ENCODE measurements at regions not wholly inside any gene's neighbourhood (a gene's known extent, or its start where the extent isn't known, plus 50 kb on each side); places are given as distances from the start of the nearest gene placed in this dataset.

DNA sequence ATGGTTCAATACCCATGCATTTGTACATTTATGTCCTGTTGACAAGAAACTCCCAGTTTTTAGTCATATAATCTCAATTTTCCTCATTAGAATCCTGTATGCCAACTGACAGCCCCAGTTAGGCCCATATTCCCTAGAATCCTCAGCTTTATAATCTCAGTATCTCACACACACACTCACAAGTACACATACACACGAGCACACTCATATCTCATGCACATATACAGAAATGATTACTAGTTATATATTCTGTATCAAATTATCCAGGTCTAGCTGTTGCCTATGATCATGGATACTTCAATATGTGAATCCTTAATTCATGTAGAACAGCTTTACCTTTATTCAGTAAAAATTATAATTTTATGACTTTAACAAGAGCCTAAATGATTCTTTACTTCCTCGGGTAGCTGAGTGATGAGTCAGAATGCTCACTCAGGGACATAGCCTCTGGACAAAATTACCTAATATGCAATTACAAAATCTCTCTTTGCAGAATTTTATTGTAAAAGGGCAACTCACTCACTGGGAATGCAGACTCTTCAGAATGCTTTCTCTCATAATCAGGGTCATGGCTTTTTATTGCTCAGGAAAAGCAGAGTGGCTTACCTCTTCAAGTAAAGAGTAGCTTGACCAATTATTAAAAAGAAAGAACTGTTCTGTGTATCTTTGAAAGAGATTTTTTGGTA lies 193.6 kb upstream of the PIK3C3 start:
- DNase-seq (ENCODE audit: low read depth), result peak; percentile 73
- no peak overlapping the region for H3K4me3 ChIP-seq (ENCODE audit: low read depth, low read length)

DNA sequence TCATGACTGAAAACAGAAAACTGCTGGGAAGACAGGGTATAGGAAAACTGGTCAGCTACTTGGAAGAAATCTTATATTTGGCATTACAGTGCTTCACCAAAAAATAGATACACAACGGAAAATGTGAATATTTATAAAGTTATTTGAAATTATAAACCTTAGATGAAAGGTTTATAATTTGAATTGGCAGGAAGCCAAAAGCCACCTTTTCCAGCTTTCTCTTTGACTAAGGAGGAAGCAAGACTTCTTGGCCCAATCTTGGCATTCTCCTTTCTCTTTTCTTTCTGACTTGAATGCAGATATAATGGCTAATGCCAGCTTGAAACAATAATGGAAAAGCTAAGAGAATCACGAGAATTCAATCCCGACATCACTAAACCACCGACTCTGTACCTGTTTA lies 196.5 kb upstream of the PIK3C3 start:
- H3K4me3 ChIP-seq (ENCODE audit: low read depth, low read length), result no peak overlapping the region
- no peak for DNase-seq (ENCODE audit: low read depth)

DNA sequence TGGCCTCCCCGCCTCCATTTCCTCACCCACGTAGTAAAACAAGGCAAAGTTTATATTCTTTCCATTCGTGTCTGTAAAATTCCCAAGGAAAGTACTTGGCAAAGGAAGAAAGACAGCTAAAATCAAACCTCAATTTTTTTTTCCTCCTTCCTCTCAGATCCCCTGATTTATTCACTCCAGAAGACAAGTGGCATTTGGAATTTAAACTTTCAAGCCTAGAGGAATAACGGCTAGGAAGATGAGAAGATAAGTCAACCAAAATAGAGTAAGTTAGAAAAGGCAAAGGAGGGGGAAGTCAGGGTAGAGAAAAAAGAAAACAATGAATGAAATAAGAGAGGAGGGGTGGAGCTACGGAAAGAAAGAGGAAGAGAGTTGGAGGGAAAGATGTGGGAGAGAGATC lies 198.9 kb upstream of the PIK3C3 start:
- no peak for DNase-seq (ENCODE audit: low read depth)
- no peak overlapping the region for H3K4me3 ChIP-seq (ENCODE audit: low read depth, low read length)

- no peak for DNase-seq (ENCODE audit: low read depth)
Observed at GRCh38 chr18:41754332-41754731, 200.7 kb upstream of the PIK3C3 start.

GRCh38 chr18:41753826-41754225 lies 201.2 kb upstream of the PIK3C3 start:
- DNase-seq (ENCODE audit: low read depth), result no peak
- no peak overlapping the region for H3K4me3 ChIP-seq (ENCODE audit: low read depth, low read length)

More at GRCh38 chr18:41754332-41754731, 200.7 kb upstream of the PIK3C3 start:
- H3K4me3 ChIP-seq (ENCODE audit: low read depth, low read length), result no peak overlapping the region

GRCh38 chr18:41752826-41753225 lies 202.2 kb upstream of the PIK3C3 start:
- DNase-seq (ENCODE audit: low read depth), result no peak
- H3K4me3 ChIP-seq (ENCODE audit: low read depth, low read length), result no peak overlapping the region

GRCh38 chr18:41751652-41752051 lies 203.4 kb upstream of the PIK3C3 start:
- H3K4me3 ChIP-seq (ENCODE audit: low read depth, low read length), result no peak overlapping the region
- DNase-seq (ENCODE audit: low read depth), result no peak

GRCh38 chr18:41751161-41751560 lies 203.9 kb upstream of the PIK3C3 start:
- no peak overlapping the region for H3K4me3 ChIP-seq (ENCODE audit: low read depth, low read length)
- DNase-seq (ENCODE audit: low read depth), result no peak

DNA sequence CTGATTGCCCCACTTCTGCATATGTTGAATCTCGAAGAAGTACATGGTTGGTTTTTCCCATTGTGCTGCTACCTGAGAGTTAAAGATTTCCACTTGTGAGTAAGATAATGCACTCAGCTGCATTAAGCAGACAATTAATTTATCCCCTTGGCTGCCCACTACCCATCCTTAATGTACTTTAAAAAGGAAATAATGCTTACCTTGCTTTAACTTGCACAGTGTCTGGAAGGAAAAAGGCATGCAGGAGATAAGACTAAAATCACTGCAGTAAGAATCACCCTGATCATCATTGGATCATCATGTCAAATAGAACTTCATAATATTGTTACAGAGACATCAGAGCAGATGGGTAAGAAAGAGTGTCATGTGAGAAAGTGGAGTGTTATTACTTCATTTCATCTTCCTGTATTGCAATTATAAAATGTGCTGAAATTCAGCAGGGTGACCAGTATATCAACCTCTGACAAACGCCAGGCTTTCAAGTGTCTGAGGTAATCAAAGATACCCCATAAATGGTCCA lies 207.3 kb upstream of the PIK3C3 start:
- no peak overlapping the region for H3K4me3 ChIP-seq (ENCODE audit: low read depth, low read length)

GRCh38 chr18:41745166-41746049 lies 209.6 kb upstream of the PIK3C3 start:
- no peak overlapping the region for H3K4me3 ChIP-seq (ENCODE audit: low read depth, low read length)
- DNase-seq (ENCODE audit: low read depth), result peak; percentile 16

More for the DNA sequence above, 207.3 kb upstream of the PIK3C3 start:
- DNase-seq (ENCODE audit: low read depth), result no peak

- no peak overlapping the region for H3K4me3 ChIP-seq (ENCODE audit: low read depth, low read length)
- no peak for DNase-seq (ENCODE audit: low read depth)
Observed at GRCh38 chr18:41744421-41745030, 210.5 kb upstream of the PIK3C3 start.

- DNase-seq (ENCODE audit: low read depth), result no peak
- H3K4me3 ChIP-seq (ENCODE audit: low read depth, low read length), result no peak overlapping the region
Observed at GRCh38 chr18:41737218-41737617, 217.8 kb upstream of the PIK3C3 start.

DNA sequence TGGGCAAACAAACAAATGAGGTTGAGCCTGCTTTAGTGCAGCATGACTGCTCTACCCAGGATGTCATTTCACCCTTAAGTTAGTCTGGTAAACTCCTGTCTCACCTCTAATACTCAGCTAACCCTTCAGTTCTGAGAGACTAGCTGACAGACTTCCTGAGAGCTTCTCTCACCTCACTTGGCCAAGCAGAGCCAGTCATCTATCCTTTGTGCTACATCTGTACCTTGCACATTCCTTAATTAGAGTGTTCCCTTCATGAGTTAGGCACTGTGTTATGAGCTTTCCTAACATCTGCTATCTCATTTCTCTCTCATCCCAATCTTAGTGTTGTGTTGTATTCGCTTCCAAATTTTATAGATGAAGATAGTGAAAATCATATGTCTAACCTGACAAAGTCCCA lies 220.1 kb upstream of the PIK3C3 start:
- no peak for DNase-seq (ENCODE audit: low read depth)
- no peak overlapping the region for H3K4me3 ChIP-seq (ENCODE audit: low read depth, low read length)

GRCh38 chr18:41732356-41732755 lies 222.7 kb upstream of the PIK3C3 start:
- no peak for DNase-seq (ENCODE audit: low read depth)
- H3K4me3 ChIP-seq (ENCODE audit: low read depth, low read length), result no peak overlapping the region

DNA sequence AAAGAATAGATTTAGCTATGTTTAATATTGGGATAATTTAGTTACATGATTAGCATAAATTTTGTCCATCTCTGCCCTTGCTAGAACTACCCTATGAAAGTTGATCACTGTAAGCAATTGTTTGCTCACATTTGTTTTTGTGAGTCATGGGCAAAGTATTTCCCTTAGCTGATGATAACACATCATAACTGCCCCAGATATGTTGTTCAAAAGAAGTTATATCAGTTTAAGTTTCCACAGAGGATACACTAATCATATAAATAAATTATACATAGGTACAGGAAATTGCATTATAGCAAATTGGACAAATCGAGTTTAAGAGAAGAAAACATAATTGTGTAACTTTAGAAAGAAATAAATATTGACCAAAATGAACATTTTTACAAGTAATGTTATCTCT lies 223.2 kb upstream of the PIK3C3 start:
- H3K4me3 ChIP-seq (ENCODE audit: low read depth, low read length), result no peak overlapping the region
- DNase-seq (ENCODE audit: low read depth), result no peak

- no peak for DNase-seq (ENCODE audit: low read depth)
- H3K4me3 ChIP-seq (ENCODE audit: low read depth, low read length), result no peak overlapping the region
Observed at GRCh38 chr18:41724195-41724594, 230.8 kb upstream of the PIK3C3 start.

GRCh38 chr18:41721103-41721790 lies 233.8 kb upstream of the PIK3C3 start:
- no peak overlapping the region for H3K4me3 ChIP-seq (ENCODE audit: low read depth, low read length)
- no peak for DNase-seq (ENCODE audit: low read depth)

GRCh38 chr18:41720226-41720625 lies 234.8 kb upstream of the PIK3C3 start:
- DNase-seq (ENCODE audit: low read depth), result no peak
- no peak overlapping the region for H3K4me3 ChIP-seq (ENCODE audit: low read depth, low read length)

DNA sequence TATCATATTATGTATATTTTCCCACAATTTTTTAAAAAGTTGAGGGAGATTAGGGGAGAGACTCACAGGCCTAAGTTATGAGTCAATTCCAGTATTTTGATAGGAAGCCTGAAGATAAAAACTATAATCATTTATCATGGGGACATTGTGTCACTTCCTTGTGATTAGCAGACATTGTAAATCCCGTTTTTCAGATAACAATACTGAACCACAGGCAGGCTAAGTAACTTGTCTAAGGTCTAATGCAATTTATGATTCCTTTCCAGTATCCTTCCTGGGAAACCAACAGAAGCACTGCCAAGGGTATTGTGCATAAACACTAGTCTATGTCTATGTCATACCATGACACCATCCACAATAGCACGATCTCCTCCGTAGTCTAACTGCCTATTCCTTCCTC lies 235.2 kb upstream of the PIK3C3 start:
- H3K4me3 ChIP-seq (ENCODE audit: low read depth, low read length), result no peak overlapping the region
- DNase-seq (ENCODE audit: low read depth), result no peak

GRCh38 chr18:41714872-41715271 lies 240.2 kb upstream of the PIK3C3 start:
- no peak overlapping the region for H3K4me3 ChIP-seq (ENCODE audit: low read depth, low read length)
- no peak for DNase-seq (ENCODE audit: low read depth)

Data from skeletal muscle cell (primary cell).